Fibroblast of skin of left biceps (primary cell): ENCODE measurements at regions not wholly inside any gene's neighbourhood (a gene's known extent, or its start where the extent isn't known, plus 50 kb on each side); places are given as distances from the start of the nearest gene placed in this dataset.
"Not testable (repeated sequence)": the region's sequence is repeated elsewhere in the genome, so short reads cannot be mapped to it uniquely, and the experiment has no call there.

Experiments used
- DNase-seq, 2 experiments: peaks; one replicate each; pipeline ENCODE4 v3.0.0-alpha.2; 2013; ENCODE audit warnings: low read depth in 2 of 2

DNA sequence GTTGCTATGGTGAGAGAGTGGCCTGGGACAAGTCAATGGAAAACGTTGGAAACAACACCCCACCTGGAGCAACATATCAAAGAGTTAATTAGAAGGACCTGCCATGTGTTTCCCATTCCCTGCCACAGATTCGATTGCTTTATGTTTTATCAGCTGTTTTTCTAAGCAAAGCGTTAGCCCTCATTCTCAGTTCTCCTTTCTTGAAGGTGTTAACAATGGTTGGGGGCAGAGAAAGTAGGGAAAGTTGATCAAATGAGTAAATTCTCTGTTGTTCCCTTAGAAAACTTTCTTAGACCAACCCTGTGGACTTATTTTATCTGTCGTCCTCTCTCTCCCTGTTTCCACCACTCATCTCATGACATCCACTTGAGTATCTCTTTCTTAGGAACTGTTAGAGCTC, 102.5 kb downstream of the ADAMTS15 start:
- DNase-seq: no peak

DNA sequence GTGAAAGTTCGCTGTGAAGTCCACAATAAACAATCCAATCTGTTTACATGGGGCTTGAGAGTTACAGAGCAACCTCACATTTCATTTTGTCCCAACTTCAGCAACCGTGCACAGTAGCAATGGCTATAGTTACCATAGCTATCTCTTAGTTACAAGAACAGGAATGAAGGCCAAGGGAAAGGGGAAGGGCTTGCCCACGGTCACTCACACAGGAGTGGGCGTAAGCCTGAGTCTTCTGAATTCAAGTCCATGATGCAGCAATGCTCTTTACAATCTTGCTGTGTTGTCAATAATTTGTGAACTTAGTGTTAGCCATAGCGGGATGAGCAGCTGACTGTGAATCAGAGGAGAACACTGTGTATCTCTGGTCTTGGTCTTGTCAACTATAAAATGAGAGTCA, 102.9 kb downstream of the ADAMTS15 start:
- DNase-seq: no peak

DNA sequence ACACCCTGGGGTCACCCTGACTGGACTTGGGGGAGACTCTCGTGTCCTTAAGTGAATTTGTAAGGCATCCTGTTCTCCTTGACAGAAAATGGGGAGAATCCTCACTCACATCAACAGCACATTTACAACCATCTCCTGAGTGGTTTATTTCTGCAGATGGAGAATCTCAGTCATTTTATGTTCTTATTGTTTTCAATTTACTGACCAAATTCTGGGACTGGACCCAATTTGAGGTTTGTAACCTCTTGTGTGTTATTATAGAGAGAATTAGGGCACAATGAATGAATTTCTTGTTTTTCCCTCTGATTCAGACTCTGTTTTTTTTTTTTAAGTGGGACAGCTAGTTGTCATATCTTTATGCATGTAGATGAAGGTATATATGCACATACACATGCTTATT, 104.9 kb downstream of the ADAMTS15 start:
- DNase-seq: peak in 1 of 2 experiments; percentile 27

DNA sequence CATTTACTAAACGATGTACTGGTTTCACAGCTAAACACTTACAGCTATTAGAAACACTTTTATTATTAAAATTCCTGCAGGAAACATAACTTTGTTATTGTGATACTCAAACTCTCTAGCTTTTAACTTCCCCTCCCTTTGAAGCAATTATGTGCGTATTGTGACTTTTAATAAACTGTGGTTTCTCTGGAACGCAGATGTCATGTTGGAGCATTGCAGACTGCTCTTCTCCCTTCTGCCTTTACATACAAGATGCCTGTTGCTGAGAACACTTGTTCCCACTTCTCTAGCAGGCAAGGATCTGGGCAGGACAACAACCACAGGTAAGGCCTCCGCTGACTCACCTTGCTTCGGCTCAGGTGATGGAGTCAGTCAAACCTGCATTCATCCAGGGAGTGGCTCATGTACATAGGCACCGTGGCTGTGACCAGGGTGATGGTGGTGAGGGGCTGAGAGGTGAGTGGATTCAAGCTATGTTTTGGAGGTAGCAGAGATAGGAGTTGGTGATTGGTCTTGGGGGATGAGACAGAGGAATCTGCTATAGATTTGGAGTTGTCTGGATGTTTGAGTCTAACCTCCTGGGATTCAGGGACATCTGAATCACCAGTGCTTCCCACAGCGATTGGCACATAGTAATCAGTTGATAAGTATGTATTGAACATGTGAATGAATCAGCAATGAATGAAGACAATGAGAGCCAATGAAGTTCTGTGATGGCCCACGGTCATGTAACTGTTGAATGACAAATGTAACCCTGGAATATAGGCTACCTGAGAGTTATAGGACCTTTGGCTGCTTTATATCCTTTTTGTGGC, 106.0 kb downstream of the ADAMTS15 start:
- DNase-seq: no peak

DNA sequence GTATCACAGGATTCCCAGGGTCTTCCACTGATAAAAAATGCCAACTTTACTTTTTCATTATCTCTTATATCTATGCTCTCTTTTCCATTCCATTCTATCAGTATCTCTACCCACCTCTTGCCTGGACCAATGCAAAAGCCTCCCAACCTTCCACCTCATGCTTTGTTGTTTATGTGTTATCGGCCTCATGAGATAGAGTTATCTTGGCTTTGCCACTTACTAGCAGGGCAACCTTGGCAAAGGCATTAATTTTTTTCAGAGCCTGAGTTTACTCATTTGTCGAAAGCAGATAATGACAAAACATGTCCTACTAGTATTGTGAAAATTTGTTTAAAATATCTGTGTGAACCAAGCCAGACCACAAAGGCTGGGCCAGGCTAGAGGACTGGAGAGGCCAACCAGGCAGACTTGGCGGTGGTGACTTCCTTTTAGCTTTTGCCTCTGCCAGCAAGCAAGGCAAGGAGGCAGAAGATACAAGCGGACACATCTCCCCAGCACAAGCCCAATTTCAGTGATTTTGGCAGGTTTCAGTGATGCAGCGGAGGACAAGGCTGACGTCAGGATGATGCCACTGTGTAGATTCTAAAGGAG, 106.9 kb downstream of the ADAMTS15 start:
- DNase-seq: no peak

DNA sequence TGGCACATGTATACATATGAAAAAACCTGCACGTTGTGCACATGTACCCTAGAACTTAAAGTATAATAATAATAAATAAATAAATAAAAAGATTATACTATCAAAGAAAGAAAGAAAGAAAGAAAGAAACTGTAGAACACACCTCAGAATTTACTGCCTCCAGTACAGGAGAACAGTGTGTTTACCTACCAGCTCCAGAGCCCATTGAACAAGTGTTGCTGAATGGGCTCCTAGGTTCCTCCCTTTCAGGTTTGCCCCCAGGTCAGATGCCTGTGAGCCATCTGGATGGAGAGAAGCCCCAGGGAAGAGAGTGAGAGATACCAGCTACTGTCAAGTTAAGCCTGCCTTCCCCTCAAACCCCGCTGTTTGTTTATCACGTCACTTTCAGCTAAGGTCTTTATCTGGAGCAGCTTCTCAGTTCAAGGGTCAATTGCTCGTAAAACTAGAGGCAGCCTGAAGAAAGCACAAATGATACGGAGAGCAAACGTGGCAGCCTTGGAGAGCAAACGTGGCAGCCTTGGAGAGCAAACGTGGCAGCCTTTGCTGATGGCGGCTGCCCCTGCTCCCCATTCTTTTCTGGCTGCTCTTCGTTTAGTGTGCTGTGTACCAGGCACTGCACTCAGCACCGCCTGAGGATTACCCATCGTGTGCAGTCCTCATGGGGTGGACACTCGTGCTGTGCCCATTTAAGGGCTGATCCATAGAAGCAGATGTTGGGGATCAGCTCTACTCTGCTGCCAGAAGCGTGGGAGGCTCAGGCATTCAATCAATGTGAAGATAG, 111.7 kb downstream of the ADAMTS15 start:
- DNase-seq: no peak

DNA sequence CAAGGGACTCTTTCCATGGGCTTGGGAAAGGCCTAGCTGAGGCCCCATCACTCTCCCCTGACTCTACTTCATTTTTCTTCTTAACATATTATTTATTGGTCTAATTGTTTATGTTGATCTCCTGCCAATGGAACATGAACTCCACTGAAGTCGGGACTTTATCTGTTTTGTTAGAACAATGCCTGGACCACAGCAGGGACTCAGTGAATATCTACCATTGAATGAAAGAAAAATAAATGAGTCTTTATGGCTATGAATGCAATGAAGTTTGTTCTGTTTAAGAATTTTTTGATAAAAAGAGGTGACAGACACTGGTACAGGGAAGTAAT, 112.3 kb downstream of the ADAMTS15 start:
- no peak for DNase-seq

DNA sequence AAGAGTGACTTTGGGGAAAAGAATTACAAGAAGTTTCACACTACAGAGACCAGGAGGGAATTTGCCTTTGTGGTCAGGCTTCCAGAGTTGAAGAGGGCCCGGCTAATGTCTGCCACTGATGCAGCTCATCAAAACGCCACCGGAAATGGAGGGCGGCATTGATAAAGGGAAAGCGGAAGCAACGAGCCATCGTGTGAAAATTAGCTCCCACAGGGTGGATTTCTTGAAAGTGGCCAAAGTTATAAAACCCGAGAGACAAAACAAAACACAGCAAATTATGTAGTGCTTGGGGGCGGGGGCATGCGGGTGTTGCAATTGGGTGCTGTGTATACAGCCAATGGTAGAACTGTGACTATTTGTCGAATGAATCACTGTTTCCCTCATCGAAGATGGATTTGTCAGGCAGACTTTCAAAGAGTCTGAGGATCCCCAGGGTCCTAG, 113.0 kb downstream of the ADAMTS15 start:
- DNase-seq: no peak

DNA sequence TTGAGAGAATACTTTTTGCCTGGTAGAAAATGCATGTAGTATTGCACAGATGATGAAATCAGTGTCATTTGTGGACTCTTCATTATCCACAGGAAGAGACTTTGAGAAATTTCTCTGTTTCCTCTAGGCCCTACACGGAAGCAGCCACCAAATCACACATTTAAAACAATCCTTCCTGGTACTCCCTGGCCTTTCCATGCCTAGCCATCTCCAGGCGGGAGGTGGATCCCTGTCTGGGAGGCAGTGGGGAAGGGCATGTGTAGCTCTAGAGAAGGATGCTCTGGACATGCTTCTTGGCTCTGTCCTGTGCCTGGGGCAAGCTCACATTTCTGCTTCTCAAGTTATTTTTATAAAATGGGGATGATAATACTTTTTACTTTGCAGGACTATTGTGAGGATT, 114.1 kb downstream of the ADAMTS15 start:
- DNase-seq: no peak

DNA sequence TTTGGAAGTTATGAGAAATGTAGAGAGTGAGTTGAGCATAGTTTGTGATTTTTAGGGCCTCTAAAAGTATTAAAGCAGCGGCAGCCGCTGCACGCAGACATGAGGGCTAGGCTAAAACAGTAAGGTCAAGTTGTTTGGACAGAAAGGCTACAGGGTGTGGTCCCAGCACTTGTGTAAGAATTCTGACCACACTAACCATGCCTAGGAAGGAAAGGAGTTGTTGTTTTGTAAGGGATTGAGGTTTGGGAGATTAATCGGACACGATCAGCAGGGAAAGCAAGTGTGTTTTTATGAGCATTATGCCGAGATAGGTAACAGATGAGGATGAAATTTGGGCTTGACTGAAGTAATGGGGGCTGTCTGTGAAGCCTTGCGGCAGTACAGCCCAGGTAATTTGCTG, 117.9 kb downstream of the ADAMTS15 start:
- DNase-seq: not testable (repeated sequence)

DNA sequence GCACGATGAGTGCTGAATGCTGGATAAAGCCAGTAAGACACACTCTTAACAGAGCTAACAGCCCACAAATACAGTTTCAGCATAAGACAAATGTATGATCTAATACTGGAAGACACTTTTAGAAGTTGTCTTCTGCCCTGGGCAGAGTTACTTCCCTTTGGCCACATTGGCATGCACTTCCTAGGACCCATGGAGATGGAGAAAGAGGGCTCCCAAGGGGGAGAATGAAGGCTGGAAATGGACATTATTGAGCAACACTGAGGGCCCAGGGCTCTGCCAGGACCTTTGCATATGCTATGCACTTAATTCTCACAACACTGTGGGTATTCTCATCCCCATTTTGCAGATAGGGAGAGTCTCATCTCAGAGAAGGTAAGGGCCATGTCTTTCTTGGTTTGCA, 123.1 kb downstream of the ADAMTS15 start:
- DNase-seq: no peak

DNA sequence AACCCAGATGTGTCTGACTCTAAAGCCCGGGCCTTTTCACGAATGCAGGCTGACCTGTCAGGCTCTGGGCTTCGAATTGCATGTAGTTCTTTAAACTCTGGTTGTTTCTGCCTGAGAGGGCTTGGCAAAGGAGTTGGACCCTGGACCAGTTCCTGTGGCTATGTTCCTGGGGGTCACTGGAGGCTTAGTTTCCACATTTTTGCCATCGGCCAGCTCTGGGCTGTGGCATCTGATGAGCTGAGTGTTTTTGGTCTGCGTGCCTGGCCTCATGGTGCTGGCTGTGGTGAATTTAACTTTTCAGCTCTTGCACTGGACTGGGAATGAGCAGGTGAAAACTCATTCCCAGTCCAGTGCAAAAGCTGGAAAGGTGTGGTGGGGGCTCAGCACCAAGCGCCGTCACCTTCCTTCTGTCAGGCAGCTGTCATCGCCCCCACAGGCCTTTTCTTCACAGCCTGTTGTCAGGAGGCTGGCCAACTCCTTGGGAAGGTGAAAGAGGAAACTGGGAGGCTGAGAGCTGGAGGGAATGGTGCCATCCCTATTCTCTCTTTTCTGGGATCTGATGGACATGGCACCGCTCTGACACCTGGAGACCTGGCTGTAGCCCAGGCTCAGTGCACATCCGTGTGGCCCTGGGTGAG, 123.6 kb downstream of the ADAMTS15 start:
- no peak for DNase-seq

DNA sequence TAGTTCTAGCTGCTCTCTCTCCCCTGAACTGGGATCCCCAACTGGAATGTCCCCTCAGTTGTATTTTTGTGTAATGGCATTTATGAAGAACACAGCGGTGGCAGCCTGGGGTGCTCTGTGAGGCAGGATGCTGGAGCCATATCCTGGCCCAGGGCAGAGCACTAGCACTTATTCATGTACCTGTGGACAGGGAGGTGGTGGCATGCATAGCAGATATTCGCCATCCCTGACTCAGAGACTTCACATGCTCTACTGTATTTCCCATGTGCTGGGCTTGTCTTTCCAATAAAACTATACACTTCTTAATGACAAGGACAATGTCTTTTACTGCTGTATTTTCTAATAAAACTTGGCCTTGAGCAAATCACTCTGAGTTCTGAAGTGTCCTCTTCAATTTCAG, 125.3 kb downstream of the ADAMTS15 start:
- no peak for DNase-seq

DNA sequence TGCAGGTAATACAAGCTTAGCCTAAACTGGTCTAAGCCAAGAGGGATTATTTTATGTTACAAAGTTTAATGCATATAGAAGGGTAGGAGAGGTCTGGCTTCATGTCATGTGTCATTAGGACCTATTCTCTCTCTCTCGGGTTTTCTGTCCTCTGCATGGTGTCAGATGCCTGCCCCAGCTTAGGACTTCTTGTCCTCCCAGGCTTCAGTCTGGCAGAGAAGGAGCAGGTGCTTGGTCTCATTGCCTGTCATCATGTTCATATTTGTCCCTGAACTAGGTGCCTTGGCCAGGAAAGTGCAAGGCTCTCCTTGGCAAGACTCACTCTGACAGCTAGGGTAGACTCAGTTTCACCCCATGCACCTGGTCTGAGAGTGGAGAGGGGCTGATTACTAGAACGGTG, 126.3 kb downstream of the ADAMTS15 start:
- DNase-seq: no peak

DNA sequence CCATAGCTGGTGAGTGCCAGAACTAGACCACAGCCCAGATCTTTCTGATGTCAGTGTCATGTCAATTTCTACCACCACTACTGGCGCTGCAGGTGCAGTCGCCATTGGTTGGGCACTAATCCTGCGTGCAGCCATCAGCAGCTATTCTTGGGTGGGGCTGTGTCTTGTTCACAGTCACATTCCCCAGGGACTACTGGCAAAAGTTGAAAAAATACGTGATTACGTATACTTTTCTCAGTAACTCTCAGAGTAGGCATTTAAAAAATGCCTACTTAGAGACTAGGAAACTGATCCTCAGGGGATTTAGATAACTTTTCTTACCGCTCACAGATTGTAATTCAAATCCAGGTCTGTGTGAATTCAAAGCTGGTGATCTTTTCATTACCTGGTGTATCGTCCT, 127.7 kb downstream of the ADAMTS15 start:
- no peak for DNase-seq

DNA sequence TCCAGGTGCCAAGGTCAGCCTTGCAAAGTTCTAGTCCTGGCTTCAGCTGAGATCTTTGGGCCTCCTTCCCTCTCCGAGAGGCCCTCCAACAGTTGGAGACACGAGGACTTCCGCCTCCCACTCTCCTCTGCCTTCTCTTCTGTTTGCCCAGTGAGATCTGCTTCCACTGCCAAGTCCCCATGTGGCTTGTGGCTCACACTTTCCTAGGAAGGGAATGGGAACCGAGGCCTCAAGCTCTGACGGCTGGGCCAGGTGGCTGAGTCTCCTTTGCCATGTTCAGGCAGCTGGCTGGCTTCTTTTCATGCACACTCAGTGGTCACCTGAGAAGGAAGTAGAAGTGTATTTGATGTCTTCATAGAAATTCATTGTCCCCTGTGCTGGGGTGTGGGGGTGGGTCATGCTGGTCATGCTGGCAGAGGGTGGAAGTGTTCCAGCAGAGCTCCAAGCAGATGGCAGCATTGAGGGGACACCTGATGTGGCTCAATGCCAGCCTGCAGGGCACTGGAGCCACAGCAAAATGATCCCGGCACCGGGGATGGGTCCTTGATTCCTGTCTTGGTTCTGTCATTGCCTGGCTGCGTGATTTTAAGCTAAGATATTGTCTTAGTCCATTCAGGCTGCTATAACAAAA, 130.4 kb downstream of the ADAMTS15 start:
- no peak for DNase-seq

DNA sequence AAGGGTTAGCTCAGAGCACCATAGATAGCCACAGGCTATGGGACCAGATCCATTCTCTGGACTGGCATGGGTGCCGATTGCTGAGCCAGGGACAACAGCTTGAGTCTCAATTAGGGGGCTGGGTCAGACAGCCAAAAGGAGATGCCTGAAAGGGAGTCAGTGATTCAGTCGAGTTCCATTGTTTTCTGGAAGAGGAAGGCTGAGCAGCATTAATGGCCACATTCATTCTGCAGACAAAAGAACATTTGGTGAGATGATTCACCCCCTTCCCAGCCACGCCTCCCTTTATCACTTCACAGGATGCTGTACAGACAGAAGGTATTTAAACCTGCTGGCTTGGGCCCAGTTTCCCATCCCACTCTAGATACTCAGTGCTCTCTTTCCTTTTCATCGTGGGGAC, 131.9 kb downstream of the ADAMTS15 start:
- peak; percentile 51 to 52 for DNase-seq

DNA sequence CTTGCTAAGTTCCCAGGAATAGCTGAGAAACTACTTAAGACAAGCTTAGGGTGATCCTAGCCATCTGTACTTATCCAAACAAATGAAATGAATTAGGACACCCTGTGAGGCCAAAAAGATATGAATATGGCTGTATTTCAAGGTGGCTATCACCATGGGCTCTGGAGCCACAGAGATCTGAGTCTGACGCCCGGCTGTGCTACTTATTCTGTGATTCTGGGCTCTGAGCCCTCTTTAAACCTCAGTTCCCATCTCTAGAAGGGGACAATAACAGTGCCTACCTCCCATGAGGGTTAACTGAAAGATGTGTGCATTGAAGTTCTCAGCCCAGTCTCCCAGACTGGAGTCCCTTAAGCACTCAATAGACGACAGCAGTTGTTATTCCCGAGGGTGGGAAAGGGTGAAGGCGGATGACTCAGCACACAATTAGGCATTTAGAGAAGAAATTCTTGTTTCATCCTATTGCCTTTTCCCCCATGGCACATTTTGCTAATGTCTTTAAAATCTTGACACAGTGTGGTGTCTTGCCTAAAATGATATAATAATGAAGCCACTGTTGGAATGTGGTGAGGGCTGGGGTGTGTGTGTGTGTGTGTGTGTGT, 132.5 kb downstream of the ADAMTS15 start:
- peak; percentile 30 to 33 for DNase-seq

DNA sequence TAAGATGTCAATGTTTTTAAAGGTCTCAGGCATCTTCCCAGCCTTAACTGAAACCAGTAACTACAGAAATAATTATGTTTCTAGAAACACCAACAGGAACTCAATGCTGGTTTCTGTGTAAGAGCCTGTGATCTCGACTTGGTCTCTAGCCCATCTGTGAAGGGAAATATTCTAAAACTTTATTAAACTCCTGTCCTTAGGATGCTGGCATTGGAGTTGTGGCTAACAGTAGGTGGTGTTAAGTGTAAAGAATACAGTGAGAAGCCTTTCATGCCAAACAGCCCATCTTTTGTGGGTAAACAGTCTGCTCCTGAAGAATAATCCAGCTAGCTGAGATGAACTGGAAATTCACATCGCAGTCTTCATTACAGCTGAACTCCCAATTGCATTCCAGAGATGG, 133.2 kb downstream of the ADAMTS15 start:
- DNase-seq: no peak

DNA sequence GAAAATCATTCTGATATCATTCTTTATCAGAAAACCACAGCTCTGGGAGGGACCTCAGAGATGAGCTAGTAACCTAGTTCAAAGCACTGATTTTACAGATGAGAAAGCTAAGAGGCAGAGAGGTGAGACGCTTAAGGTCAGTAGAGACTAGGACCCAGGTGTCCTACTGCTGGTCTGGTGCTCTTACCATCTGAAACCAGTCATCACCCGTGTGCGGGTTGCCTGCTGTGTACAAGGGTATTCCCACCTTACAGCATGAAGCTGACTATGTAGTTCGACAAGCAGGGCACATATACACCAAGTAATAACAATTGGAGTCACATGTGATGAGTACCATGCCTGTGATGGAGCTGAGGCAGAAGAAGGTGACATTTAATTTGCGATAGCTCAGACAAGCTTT, 133.7 kb downstream of the ADAMTS15 start:
- DNase-seq: no peak

DNA sequence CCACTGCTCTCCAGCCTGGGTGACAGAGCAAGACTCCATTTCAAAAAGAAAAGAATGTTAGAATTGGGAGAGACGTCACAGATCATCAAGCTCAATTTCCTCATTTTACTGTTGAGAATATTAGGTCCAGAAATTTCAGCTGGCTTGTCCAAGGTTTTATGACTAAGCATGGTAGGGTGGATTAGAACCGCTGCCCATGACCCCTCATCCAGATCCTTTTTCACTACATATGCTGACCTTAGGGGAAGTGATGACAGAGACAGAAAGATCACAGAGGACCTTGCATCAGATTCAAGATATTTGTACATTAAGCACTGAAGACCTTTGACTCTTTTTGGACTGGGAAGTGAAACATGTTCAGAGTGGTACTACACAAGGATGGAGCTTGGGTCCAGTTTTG, 134.5 kb downstream of the ADAMTS15 start:
- no peak for DNase-seq

DNA sequence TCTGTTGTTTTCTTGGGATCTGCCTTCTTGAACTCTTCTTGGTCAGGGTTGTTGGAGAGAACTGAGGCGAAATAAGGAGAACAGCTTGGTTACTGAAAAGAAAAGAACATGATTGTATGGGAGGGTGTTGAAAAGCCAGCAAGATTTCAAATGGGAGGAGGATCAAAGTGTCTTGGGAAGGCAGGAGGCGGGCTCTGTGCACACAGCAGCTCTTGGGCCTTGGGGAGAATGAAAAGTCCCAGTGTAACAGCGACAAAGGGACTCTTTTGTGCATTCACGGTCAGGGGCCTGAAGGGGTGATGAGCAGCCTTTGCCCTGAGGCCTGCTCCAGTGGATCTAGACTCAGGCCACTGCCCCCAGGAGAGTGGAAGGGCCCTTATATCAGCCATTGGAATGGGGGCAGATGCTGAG, 135.4 kb downstream of the ADAMTS15 start:
- no peak for DNase-seq
